ENCODE measurements at regions not wholly inside any gene's neighbourhood (a gene's known extent, or its start where the extent isn't known, plus 50 kb on each side); places are given as distances from the start of the nearest gene placed in this dataset.

DNA sequence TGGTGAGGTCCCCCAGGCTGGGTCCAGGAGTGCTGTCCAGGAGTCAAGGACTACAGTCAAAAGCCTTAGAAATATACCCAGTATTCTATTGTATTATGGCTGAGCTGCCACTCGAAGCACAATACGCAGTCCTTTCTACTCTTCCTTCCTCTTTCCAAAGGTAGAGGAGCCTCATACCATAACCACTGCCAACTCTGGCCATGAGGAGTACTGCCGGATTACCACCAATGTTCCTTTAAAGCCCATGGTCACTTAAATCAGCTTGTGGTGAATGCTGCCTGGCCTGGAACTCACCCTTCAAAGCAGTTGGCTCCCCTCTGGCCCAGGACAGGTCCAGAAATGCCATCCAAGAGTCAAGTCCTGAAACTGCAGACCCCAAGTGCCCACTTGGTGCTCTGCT is 425.4 kb downstream of the SLC16A7 start (continued):
- TF ChIP-seq, protein P1, sequence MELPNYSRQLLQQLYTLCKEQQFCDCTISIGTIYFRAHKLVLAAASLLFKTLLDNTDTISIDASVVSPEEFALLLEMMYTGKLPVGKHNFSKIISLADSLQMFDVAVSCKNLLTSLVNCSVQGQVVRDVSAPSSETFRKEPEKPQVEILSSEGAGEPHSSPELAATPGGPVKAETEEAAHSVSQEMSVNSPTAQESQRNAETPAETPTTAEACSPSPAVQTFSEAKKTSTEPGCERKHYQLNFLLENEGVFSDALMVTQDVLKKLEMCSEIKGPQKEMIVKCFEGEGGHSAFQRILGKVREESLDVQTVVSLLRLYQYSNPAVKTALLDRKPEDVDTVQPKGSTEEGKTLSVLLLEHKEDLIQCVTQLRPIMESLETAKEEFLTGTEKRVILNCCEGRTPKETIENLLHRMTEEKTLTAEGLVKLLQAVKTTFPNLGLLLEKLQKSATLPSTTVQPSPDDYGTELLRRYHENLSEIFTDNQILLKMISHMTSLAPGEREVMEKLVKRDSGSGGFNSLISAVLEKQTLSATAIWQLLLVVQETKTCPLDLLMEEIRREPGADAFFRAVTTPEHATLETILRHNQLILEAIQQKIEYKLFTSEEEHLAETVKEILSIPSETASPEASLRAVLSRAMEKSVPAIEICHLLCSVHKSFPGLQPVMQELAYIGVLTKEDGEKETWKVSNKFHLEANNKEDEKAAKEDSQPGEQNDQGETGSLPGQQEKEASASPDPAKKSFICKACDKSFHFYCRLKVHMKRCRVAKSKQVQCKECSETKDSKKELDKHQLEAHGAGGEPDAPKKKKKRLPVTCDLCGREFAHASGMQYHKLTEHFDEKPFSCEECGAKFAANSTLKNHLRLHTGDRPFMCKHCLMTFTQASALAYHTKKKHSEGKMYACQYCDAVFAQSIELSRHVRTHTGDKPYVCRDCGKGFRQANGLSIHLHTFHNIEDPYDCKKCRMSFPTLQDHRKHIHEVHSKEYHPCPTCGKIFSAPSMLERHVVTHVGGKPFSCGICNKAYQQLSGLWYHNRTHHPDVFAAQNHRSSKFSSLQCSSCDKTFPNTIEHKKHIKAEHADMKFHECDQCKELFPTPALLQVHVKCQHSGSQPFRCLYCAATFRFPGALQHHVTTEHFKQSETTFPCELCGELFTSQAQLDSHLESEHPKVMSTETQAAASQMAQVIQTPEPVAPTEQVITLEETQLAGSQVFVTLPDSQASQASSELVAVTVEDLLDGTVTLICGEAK (IDR thresholded peaks at IDR 0.05) = no peak
- TF ChIP-seq, protein P1 (CRISPR knock-in tag; IDR thresholded peaks at IDR 0.05) = no peak
- TF ChIP-seq RBBP5 (IDR thresholded peaks at IDR 0.05; ENCODE audit: borderline replicate concordance, insufficient read depth, low read length, poor library complexity, severe bottlenecking) (no peak), ETV6 (IDR thresholded peaks at IDR 0.05; ENCODE audit: borderline replicate concordance in 1 of 2, low read depth in 2 of 2, low read length in 1 of 2) (no peak), ETV6 (CRISPR knock-in tag; IDR thresholded peaks at IDR 0.05; ENCODE audit: borderline replicate concordance) (no peak), U2AF1 (optimal IDR thresholded peaks at IDR 0.05; ENCODE audit: low read depth, low read length) (no peak), ILF3 (IDR thresholded peaks at IDR 0.05; ENCODE audit: borderline replicate concordance) (no peak)
- TF ChIP-seq, protein P2, sequence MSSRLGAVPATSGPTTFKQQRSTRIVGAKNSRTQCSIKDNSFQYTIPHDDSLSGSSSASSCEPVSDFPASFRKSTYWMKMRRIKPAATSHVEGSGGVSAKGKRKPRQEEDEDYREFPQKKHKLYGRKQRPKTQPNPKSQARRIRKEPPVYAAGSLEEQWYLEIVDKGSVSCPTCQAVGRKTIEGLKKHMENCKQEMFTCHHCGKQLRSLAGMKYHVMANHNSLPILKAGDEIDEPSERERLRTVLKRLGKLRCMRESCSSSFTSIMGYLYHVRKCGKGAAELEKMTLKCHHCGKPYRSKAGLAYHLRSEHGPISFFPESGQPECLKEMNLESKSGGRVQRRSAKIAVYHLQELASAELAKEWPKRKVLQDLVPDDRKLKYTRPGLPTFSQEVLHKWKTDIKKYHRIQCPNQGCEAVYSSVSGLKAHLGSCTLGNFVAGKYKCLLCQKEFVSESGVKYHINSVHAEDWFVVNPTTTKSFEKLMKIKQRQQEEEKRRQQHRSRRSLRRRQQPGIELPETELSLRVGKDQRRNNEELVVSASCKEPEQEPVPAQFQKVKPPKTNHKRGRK (tag; IDR thresholded peaks at IDR 0.05) = no peak

Measured in K562 (cell line).